ENCODE measurements at regions not wholly inside any gene's neighbourhood (a gene's known extent, or its start where the extent isn't known, plus 50 kb on each side); places are given as distances from the start of the nearest gene placed in this dataset.

DNA sequence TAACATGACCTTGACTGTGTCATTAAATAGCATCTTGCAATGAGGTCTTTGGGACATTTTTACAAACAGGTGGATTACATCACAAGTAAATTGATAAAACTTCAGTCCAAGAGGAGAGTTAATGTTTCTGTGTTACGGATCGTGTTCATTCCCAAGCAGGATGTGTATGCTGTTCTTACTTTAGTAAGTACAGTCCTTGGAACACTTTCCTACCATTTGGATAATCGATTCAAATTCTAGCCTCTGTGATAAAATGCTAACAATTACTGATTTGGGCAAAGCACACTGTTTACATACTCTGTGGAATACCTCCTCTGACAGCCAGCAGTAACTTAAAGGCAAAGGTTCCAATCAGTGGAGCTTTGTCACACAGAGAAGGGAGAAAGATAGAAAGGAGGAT, 351.7 kb downstream of the FAT3 start:
- TF ChIP-seq, protein P1, sequence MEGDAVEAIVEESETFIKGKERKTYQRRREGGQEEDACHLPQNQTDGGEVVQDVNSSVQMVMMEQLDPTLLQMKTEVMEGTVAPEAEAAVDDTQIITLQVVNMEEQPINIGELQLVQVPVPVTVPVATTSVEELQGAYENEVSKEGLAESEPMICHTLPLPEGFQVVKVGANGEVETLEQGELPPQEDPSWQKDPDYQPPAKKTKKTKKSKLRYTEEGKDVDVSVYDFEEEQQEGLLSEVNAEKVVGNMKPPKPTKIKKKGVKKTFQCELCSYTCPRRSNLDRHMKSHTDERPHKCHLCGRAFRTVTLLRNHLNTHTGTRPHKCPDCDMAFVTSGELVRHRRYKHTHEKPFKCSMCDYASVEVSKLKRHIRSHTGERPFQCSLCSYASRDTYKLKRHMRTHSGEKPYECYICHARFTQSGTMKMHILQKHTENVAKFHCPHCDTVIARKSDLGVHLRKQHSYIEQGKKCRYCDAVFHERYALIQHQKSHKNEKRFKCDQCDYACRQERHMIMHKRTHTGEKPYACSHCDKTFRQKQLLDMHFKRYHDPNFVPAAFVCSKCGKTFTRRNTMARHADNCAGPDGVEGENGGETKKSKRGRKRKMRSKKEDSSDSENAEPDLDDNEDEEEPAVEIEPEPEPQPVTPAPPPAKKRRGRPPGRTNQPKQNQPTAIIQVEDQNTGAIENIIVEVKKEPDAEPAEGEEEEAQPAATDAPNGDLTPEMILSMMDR (IDR thresholded peaks at IDR 0.05; ENCODE audit: low read depth, low read length): no peak
- Histone ChIP-seq H3K4me1 (no peaks in the 10 kb centered on the region), H3K36me3 (no peaks in the 10 kb centered on the region), H3K27me3 (no peaks in the 10 kb centered on the region), H3K4me3 (ENCODE audit: low read depth, low read length) (no peak overlapping the region), H3K9me3 (no peaks in the 10 kb centered on the region)
- no peak for DNase-seq

DNA sequence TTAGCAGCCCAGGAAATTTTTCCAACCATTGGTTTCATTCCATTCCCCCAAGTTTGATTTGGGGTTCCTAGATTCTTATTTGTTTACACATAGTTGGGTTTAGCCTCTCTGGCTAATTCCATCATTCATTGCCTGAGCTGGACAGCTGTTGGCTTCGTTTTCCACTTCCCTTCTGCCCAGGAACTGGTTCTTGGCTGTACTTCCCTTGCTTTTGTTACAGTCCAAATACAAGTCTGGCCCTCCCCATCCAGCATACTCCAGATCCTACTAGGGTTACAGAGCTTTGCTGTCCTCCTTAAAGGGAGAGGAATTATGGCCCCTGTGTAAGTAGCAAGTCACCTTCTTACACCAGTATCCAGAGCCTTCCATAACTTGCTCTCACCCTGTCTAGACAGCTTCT, 356.3 kb downstream of the FAT3 start:
- TF ChIP-seq, protein P1 (IDR thresholded peaks at IDR 0.05; ENCODE audit: low read depth, low read length): no peak
- DNase-seq: no peak
- H3K9me3 ChIP-seq: no peaks in the 10 kb centered on the region
- no peak overlapping the region for H3K4me3 ChIP-seq (ENCODE audit: low read depth, low read length)
- no peaks in the 10 kb centered on the region for H3K36me3 ChIP-seq
- H3K27me3 ChIP-seq: no peaks in the 10 kb centered on the region
- H3K4me1 ChIP-seq: no peaks in the 10 kb centered on the region

DNA sequence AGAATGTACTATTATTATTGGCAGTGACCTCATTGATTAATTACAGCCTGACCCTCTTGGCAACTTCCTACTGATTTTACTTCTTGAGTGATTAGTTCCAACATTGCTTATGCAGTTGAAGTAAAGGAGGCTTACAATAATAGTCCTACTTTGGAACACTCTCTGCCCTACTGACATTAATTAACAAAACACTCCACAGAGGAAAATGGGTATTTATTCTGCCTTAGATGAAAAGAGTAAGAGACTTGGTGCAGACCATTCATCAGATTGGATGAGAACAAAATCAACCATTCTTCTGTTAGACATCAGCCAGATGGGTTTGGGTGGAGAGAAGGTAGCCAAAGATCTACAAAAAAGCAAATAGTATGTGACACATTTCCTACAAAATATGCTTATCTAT, 363.8 kb downstream of the FAT3 start:
- no peaks in the 10 kb centered on the region for H3K36me3 ChIP-seq
- DNase-seq: no peak
- H3K4me1 ChIP-seq: no peaks in the 10 kb centered on the region
- no peak overlapping the region for H3K4me3 ChIP-seq (ENCODE audit: low read depth, low read length)
- H3K9me3 ChIP-seq: no peaks in the 10 kb centered on the region
- H3K27me3 ChIP-seq: no peaks in the 10 kb centered on the region
- TF ChIP-seq, protein P1 (IDR thresholded peaks at IDR 0.05; ENCODE audit: low read depth, low read length): no peak

DNA sequence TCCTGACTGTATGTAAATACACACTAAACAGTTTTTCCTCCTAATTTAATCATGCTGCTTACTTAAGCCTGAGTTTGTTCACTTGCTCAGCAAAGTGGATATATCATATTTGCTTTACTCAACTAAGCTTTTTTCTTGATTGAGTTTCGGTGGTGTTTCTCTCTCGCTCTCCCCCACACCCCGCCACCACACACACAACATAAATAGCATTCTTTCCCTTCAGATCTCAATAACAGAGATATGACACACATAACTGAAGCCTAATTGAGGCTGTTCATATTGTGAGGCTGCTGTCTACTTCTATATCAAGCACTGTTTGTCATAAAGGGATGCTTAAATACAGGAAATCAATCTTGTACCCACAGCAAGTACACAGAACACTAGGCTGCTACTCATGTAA, 364.9 kb downstream of the FAT3 start:
- H3K4me1 ChIP-seq: no peaks in the 10 kb centered on the region
- H3K36me3 ChIP-seq: no peaks in the 10 kb centered on the region
- no peak for DNase-seq
- H3K4me3 ChIP-seq (ENCODE audit: low read depth, low read length): no peak overlapping the region
- TF ChIP-seq, protein P1 (IDR thresholded peaks at IDR 0.05; ENCODE audit: low read depth, low read length): no peak
- no peaks in the 10 kb centered on the region for H3K27me3 ChIP-seq
- no peaks in the 10 kb centered on the region for H3K9me3 ChIP-seq

DNA sequence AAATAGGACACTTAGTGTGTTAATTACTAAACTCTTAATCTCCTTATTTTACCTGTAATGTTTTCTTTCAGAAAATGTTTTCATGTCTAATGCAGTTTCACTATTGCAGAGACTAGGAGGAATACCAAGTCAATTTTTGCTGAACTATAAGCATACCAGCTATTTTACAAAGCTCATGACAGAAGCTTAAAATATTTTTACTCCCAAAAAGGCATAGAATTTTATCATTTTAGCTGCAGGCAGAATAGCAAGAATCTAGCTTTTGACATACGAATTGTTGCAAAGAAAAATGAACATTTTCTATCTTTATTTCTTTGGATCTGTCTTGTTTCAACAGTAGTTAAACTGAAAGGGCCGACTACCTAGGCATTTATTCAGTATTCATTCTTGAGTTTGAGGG, 366.9 kb downstream of the FAT3 start:
- Histone ChIP-seq H3K4me1 (no peaks in the 10 kb centered on the region), H3K36me3 (no peaks in the 10 kb centered on the region), H3K27me3 (no peaks in the 10 kb centered on the region), H3K9me3 (no peaks in the 10 kb centered on the region), H3K4me3 (ENCODE audit: low read depth, low read length) (no peak overlapping the region)
- DNase-seq: no peak
- TF ChIP-seq, protein P1 (IDR thresholded peaks at IDR 0.05; ENCODE audit: low read depth, low read length): no peak

DNA sequence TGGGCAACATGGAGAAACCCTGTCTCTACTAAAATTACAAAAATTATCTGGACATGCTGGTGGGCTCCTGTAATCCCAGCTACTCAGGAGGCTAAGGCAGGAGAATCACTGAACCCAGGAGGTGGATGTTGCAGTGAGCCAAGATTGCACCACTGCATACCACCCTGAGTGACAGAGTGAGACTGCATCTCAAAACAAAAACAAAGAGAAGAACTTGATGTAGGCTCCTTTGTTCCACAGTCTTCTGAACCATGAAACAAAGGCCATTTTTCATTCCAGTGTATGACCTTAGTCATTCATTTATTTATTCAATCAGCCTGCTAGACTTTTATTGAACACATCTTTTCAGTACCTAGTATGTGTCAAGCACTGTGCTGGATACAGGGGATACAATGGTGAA, 369.6 kb downstream of the FAT3 start:
- H3K36me3 ChIP-seq: no peaks in the 10 kb centered on the region
- no peak for DNase-seq
- TF ChIP-seq, protein P1 (IDR thresholded peaks at IDR 0.05; ENCODE audit: low read depth, low read length): no peak

More for the DNA sequence above, 369.6 kb downstream of the FAT3 start:
- Histone ChIP-seq H3K4me1 (no peaks in the 10 kb centered on the region), H3K9me3 (no peaks in the 10 kb centered on the region), H3K4me3 (ENCODE audit: low read depth, low read length) (no peak overlapping the region), H3K27me3 (no peaks in the 10 kb centered on the region)
